ENCODE measurements at regions not wholly inside any gene's neighbourhood (a gene's known extent, or its start where the extent isn't known, plus 50 kb on each side); places are given as distances from the start of the nearest gene placed in this dataset.

DNA sequence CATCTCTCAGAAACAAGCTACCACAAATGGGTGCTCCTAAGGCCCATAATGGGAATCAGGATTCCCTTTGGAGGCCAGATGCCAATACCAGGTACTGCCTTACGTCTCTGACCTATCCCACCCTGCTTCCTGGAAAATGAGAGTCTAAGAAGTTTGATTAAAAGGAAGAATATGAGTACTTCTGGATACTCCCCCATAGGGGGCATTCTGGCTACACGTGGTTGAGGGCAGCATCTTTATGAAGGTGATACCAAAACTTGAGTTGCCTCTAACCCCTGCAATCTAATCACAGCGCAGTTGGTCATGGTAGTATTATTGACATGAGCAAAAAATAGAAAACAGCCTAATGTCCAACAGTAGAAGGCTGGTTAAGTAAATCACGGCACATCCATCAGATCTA, 184.2 kb upstream of the LHX5 start:
- TF ChIP-seq, protein P1, sequence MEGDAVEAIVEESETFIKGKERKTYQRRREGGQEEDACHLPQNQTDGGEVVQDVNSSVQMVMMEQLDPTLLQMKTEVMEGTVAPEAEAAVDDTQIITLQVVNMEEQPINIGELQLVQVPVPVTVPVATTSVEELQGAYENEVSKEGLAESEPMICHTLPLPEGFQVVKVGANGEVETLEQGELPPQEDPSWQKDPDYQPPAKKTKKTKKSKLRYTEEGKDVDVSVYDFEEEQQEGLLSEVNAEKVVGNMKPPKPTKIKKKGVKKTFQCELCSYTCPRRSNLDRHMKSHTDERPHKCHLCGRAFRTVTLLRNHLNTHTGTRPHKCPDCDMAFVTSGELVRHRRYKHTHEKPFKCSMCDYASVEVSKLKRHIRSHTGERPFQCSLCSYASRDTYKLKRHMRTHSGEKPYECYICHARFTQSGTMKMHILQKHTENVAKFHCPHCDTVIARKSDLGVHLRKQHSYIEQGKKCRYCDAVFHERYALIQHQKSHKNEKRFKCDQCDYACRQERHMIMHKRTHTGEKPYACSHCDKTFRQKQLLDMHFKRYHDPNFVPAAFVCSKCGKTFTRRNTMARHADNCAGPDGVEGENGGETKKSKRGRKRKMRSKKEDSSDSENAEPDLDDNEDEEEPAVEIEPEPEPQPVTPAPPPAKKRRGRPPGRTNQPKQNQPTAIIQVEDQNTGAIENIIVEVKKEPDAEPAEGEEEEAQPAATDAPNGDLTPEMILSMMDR (IDR thresholded peaks at IDR 0.05), result no peak
- Histone ChIP-seq H3K9me3 (no peaks in the 10 kb centered on the region), H3K27me3 (peaks cover 22% of the 10 kb centered on the region), H3K4me3 (ENCODE audit: low read depth in 1 of 2, low read length in 1 of 2) (no peak overlapping the region), H3K36me3 (no peaks in the 10 kb centered on the region), H3K4me1 (ENCODE audit: control insufficient read depth in 1 of 2, insufficient read depth in 1 of 2, low read depth in 1 of 2, low read length in 1 of 2) (no peaks in the 10 kb centered on the region), H3K27ac (no peak overlapping the region)

GRCh38 chr12:113655479-113655878, 183.8 kb upstream of the LHX5 start:
- Histone ChIP-seq H3K27me3 (peaks cover 26% of the 10 kb centered on the region), H3K36me3 (no peaks in the 10 kb centered on the region), H3K9me3 (no peaks in the 10 kb centered on the region), H3K27ac (no peak overlapping the region), H3K4me1 (ENCODE audit: control insufficient read depth in 1 of 2, insufficient read depth in 1 of 2, low read depth in 1 of 2, low read length in 1 of 2) (no peaks in the 10 kb centered on the region), H3K4me3 (ENCODE audit: low read depth in 1 of 2, low read length in 1 of 2) (no peak overlapping the region)
- TF ChIP-seq, protein P1 (IDR thresholded peaks at IDR 0.05), result no peak

DNA sequence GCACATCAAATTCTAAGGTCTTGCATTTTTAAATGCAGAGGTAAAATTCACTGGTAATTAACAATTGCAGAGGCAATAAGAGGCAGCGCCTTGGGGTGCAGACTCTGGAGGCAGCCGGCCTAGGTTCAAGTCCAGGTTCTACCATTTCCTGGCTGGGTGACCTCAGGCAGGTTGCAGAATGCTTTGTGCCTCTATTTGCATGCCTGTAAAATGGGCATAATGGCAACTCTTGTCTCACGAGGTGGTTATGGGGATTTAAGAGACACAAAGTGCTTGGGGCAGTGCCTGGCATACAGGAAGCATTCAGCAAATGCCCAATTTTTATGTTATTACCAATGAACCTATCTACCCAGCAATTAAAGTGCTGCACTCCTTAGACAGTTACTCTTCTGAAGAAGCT, 180.0 kb upstream of the LHX5 start:
- Histone ChIP-seq H3K27me3 (peaks cover 46% of the 10 kb centered on the region), H3K4me1 (ENCODE audit: control insufficient read depth in 1 of 2, insufficient read depth in 1 of 2, low read depth in 1 of 2, low read length in 1 of 2) (no peaks in the 10 kb centered on the region), H3K27ac (no peak overlapping the region), H3K4me3 (ENCODE audit: low read depth in 1 of 2, low read length in 1 of 2) (no peak overlapping the region), H3K9me3 (no peaks in the 10 kb centered on the region), H3K36me3 (no peaks in the 10 kb centered on the region)
- TF ChIP-seq, protein P1 (IDR thresholded peaks at IDR 0.05), result no peak

GRCh38 chr12:113650476-113650875, 178.8 kb upstream of the LHX5 start:
- Histone ChIP-seq H3K27me3 (peaks cover 57% of the 10 kb centered on the region), H3K27ac (no peak overlapping the region), H3K4me3 (ENCODE audit: low read depth in 1 of 2, low read length in 1 of 2) (no peak overlapping the region), H3K9me3 (no peaks in the 10 kb centered on the region), H3K4me1 (ENCODE audit: control insufficient read depth in 1 of 2, insufficient read depth in 1 of 2, low read depth in 1 of 2, low read length in 1 of 2) (no peaks in the 10 kb centered on the region), H3K36me3 (no peaks in the 10 kb centered on the region)
- TF ChIP-seq, protein P1 (IDR thresholded peaks at IDR 0.05), result no peak

DNA sequence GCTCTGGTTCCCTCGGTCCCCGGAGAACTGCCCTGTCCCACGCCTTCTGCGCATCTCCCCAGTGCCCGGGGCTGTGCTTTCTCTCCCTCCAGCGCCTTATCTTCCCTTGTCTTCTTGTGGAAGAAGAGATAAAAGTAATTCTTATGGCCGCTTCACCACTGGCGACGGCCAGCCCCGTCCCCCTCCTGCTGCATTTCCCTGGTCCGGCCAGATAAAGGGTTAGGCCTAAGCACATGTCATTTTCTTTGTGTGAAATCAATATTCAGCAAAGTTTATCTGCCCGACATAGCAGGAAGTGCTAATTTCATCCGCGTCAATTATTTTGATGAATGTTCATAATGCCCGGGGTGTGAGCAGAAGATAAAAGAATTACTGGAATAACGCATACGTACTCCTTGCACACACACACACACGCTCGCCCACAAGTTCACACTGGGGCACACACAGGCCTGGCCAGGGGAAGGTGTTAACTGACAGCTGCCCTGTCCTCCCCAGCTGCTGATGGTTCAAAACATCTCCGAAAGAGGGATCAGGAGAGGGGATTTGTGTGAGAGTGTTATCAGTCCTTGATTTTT, 177.7 kb upstream of the LHX5 start:
- H3K9me3 ChIP-seq, result no peaks in the 10 kb centered on the region

More for the DNA sequence above, 177.7 kb upstream of the LHX5 start:
- H3K27me3 ChIP-seq, result peaks cover 60% of the 10 kb centered on the region
- H3K4me3 ChIP-seq (ENCODE audit: low read depth in 1 of 2, low read length in 1 of 2), result no peak overlapping the region
- H3K36me3 ChIP-seq, result no peaks in the 10 kb centered on the region
- TF ChIP-seq, protein P1 (IDR thresholded peaks at IDR 0.05), result no peak
- H3K27ac ChIP-seq, result no peak overlapping the region
- H3K4me1 ChIP-seq (ENCODE audit: control insufficient read depth in 1 of 2, insufficient read depth in 1 of 2, low read depth in 1 of 2, low read length in 1 of 2), result no peaks in the 10 kb centered on the region
